Gastroesophageal sphincter (tissue), 4 donors: ENCODE measurements at regions not wholly inside any gene's neighbourhood (a gene's known extent, or its start where the extent isn't known, plus 50 kb on each side); places are given as distances from the start of the nearest gene placed in this dataset.

Experiments
- ATAC-seq: fragments of 150-250 bp; one replicate; pipeline ENCODE4 v1.9.1; 2016; ENCODE audit warnings: mild to moderate bottlenecking, moderate library complexity
- H3K27ac ChIP-seq, 4 donors: fragments of 200-600 bp; sonication (generic) in 3 of 4; 1 replicate in 3 of 4; 2 replicates in 1 of 4; pipeline ENCODE4 v1.5.1; 2016 to 2019
- H3K27me3 ChIP-seq: fragments of 200-600 bp; sonication (generic); one replicate; pipeline ENCODE4 v1.5.1; 2019
- H3K36me3 ChIP-seq, 2 donors: fragments of 200-600 bp; sonication (generic); one replicate each; pipeline ENCODE4 v1.5.1; 2019; ENCODE audit warnings: control low read depth in 1 of 2
- H3K4me1 ChIP-seq, 3 donors: fragments of 200-600 bp; sonication (generic); 1 replicate in 2 of 3; 2 replicates in 1 of 3; pipeline ENCODE4 v1.5.1; 2016 to 2019; ENCODE audit warnings: control low read depth in 2 of 3
- H3K4me3 ChIP-seq, 2 donors: fragments of 200-600 bp; sonication (generic); one replicate each; pipeline ENCODE4 v1.5.1; 2019; ENCODE audit warnings: mild to moderate bottlenecking in 1 of 2, moderate library complexity in 1 of 2
- H3K9me3 ChIP-seq, 3 donors: fragments of 200-600 bp; sonication (generic); one replicate each; pipeline ENCODE4 v1.5.1; 2017 to 2019; ENCODE audit warnings: control low read depth in 2 of 3
- EP300 ChIP-seq: sonication (generic); formaldehyde crosslinking; IDR thresholded peaks from one replicate; pipeline ENCODE4 v1.6.1; 2017; ENCODE audit warnings: antibody characterized with exemption, mild to moderate bottlenecking
- POLR2A ChIP-seq, 2 donors: fragments of 450-650 bp; IDR thresholded peaks; one replicate each; pipeline ENCODE4 v1.6.1; 2017; ENCODE audit warnings: antibody characterized with exemption in 2 of 2, mild to moderate bottlenecking in 2 of 2, moderate library complexity in 1 of 2
- POLR2AphosphoS5 ChIP-seq: sonication (generic); formaldehyde crosslinking; IDR thresholded peaks from one replicate; pipeline ENCODE4 v1.6.1; 2017; ENCODE audit warnings: antibody characterized with exemption
- WGBS, 2 donors: methylation state at CpG; one replicate each; pipeline ENCODE4 v1.1.5; 2018; ENCODE audit warnings: low coverage in 1 of 2; 5-methylcytosine and 5-hydroxymethylcytosine counted together
- TF ChIP-seq, protein P1 (sequence below), 4 experiments: fragments of 200-600 bp in 2 of 4; fragments of 450-650 bp in 2 of 4; sonication (generic) in 1 of 4; IDR thresholded peaks; one replicate each; pipeline ENCODE4 v1.5.1; 2017 to 2019; ENCODE audit warnings: antibody characterized with exemption in 4 of 4, mild to moderate bottlenecking in 2 of 4, moderate library complexity in 2 of 4

DNA sequence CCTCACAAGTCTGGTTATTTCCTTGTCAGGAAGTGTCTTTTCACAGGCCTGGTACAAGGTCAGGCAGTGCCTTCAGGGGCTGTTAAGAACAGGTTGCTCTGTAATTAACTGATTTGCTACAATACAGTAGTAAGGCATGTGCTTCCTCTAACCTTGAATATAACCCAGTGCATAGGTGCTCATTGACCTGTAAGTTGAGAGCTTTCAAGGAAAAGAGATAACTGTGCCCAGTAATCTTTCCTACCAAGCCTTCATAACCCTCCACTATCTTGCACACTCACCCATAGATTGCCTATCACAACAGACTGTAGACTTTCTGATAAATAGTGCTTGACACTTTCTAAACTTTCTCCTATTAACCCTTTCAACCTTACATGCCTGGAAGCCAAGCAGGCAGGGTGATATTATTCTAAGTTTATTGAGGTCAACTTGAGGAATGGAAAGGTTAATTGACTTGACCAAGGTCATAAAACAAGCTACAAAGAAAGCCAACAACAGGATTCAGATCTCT lies 148.1 kb downstream of the PPARGC1A start:
- Histone ChIP-seq H3K9me3 (no peaks in the 10 kb centered on the region), H3K36me3 (no peaks in the 10 kb centered on the region), H3K4me1 (peaks cover 0 to 3% (median 0%) of the 10 kb centered on the region in 3 donors), H3K27me3 (no peaks in the 10 kb centered on the region), H3K4me3 (no peak overlapping the region), H3K27ac (no peak overlapping the region)
- TF ChIP-seq POLR2AphosphoS5 (no peak), POLR2A (IDR thresholded peaks at IDR 0.05) (no peak), EP300 (no peak)
- TF ChIP-seq, protein P1, sequence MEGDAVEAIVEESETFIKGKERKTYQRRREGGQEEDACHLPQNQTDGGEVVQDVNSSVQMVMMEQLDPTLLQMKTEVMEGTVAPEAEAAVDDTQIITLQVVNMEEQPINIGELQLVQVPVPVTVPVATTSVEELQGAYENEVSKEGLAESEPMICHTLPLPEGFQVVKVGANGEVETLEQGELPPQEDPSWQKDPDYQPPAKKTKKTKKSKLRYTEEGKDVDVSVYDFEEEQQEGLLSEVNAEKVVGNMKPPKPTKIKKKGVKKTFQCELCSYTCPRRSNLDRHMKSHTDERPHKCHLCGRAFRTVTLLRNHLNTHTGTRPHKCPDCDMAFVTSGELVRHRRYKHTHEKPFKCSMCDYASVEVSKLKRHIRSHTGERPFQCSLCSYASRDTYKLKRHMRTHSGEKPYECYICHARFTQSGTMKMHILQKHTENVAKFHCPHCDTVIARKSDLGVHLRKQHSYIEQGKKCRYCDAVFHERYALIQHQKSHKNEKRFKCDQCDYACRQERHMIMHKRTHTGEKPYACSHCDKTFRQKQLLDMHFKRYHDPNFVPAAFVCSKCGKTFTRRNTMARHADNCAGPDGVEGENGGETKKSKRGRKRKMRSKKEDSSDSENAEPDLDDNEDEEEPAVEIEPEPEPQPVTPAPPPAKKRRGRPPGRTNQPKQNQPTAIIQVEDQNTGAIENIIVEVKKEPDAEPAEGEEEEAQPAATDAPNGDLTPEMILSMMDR (IDR thresholded peaks at IDR 0.05), result no peak
- ATAC-seq, result no peak

DNA sequence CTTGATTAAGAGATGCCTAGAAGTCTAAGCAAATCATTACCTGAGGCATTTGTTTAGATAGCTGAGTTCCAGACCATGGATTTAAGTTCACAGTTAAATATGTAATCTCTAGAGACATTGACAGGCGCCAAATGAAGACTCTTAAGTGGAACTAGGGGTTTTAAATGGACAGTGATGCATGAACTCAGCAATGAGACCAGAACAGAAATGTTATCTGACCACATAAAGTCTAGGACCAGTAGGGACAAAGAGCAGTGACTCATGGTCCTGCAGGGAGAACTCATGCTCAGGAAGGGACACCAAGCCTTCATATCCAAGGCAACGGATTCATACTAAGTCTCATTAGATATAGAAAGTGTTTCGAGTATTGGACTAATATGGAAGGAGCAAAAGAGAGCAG lies 152.3 kb downstream of the PPARGC1A start:
- 90 to 100% methylated on average over 2 of the region's 3 CpGs for WGBS, 2 donors

DNA sequence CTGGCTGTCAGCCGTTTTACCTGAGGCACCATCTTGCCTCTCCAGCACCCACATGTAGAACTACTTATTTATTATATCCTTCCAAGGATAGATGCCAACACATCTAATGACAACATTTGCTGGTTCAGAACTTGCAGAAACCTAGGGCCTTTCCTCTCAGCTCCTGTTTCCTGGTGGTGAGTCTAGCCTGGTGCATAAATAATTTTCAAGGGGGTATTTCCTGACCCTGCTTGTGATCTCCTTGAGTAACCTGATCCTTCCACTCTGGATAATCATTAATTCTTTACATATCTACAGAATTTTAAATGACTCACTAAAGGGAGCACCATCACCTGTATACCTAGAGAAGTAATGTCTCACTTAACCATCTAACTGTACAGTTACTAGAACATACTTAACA lies 153.4 kb downstream of the PPARGC1A start:
- WGBS, 2 donors, result 81 to 86% methylated on average over 1 of the region's 1 CpG
- no peak overlapping the region for H3K4me3 ChIP-seq
- H3K27me3 ChIP-seq, result no peaks in the 10 kb centered on the region
- no peaks in the 10 kb centered on the region for H3K4me1 ChIP-seq
- no peak for ATAC-seq
- H3K27ac ChIP-seq, result no peak overlapping the region
- H3K9me3 ChIP-seq, result no peaks in the 10 kb centered on the region
- TF ChIP-seq POLR2AphosphoS5 (no peak), POLR2A (IDR thresholded peaks at IDR 0.05) (no peak), EP300 (no peak)
- TF ChIP-seq, protein P1 (IDR thresholded peaks at IDR 0.05), result no peak
- no peaks in the 10 kb centered on the region for H3K36me3 ChIP-seq

More for the DNA sequence above, 152.3 kb downstream of the PPARGC1A start:
- ATAC-seq, result no peak
- Histone ChIP-seq H3K36me3 (no peaks in the 10 kb centered on the region), H3K4me3 (no peak overlapping the region), H3K27ac (no peak overlapping the region), H3K4me1 (no peaks in the 10 kb centered on the region), H3K9me3 (no peaks in the 10 kb centered on the region), H3K27me3 (no peaks in the 10 kb centered on the region)
- TF ChIP-seq POLR2AphosphoS5 (no peak), EP300 (no peak), POLR2A (IDR thresholded peaks at IDR 0.05) (no peak)
- TF ChIP-seq, protein P1 (IDR thresholded peaks at IDR 0.05), result no peak

DNA sequence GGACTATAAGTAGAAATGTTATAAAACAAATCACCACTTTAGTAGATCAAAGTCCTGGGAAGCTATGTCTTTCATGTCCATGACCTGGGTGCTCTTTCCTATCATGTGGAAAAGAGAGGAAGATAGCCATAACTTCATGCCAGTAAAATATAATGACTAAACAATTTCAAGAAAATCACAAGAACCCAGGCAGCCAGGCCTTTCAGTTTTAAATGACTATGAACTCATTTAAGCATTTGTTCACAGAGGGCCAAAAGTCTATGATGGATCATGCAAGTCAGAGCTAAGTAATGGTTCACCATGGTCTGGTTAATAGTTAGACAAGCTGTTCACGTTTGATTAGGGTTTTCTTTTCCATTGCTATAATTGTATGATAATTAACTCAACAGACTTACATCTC lies 155.8 kb downstream of the PPARGC1A start:
- no peak overlapping the region for H3K4me3 ChIP-seq
- no peaks in the 10 kb centered on the region for H3K36me3 ChIP-seq
- H3K27me3 ChIP-seq, result no peaks in the 10 kb centered on the region
- no peaks in the 10 kb centered on the region for H3K4me1 ChIP-seq
- 56 to 64% methylated on average over 1 of the region's 1 CpG for WGBS, 2 donors
- no peaks in the 10 kb centered on the region for H3K9me3 ChIP-seq
- no peak for ATAC-seq
- TF ChIP-seq POLR2A (IDR thresholded peaks at IDR 0.05) (no peak), POLR2AphosphoS5 (no peak), EP300 (no peak)
- TF ChIP-seq, protein P1 (IDR thresholded peaks at IDR 0.05), result no peak
- H3K27ac ChIP-seq, result no peak overlapping the region

DNA sequence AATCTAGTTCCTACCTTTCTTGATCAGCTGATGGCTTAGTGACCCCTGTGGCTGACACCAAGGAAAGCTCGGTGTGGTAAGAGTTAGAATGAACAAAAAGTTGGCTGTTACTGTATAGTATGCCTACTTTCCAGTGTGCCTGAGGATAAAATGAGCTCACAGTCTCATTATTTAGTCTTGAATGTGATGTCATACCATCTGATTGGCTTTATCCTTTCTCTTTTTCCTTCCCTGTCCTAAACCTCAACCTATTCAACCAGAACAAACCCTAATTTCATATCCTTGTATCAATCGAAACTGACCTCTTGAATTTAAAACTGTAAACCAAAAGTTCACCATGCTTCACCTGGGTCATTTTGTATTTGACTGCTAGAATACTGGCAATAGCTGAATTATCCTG lies 156.4 kb downstream of the PPARGC1A start:
- 83 to 94% methylated on average over 2 of the region's 2 CpGs for WGBS, 2 donors
- Histone ChIP-seq H3K27me3 (no peaks in the 10 kb centered on the region), H3K36me3 (no peaks in the 10 kb centered on the region), H3K4me3 (no peak overlapping the region), H3K27ac (no peak overlapping the region), H3K4me1 (no peaks in the 10 kb centered on the region), H3K9me3 (no peaks in the 10 kb centered on the region)
- no peak for ATAC-seq
- TF ChIP-seq, protein P1 (IDR thresholded peaks at IDR 0.05), result no peak
- TF ChIP-seq EP300, result no peak
- TF ChIP-seq POLR2AphosphoS5, result no peak
- TF ChIP-seq POLR2A (IDR thresholded peaks at IDR 0.05), result no peak
